G401.6 (cell line): ENCODE measurements at regions not wholly inside any gene's neighbourhood (a gene's known extent, or its start where the extent isn't known, plus 50 kb on each side); places are given as distances from the start of the nearest gene placed in this dataset.
A peak's percentile ranks its signal among the peaks of the same experiment; 100 is the strongest.

Experiments used
- FAIRE-seq: peaks from 2 replicates; lab custom pipeline; 2012; peaks lifted over from hg19 to GRCh38; lab: Jason Lieb, UNC

DNA sequence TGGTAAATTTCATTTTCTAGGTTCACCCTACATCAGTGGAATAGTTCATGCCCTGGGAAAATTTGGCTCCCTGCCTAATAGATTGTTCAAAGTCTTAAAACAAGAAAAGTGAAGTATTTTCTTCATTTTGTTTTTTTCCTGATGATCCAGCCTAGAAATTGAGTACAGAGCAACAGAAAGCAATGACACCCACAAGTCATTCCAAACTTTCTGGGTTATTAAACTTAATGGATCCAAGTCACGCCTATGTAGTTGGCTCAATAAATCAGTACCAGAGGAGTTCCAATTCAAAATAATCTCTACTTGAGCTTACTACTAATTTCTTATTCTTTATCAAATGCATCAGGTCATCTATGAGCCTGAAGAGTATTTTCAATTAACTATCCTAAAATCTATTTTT lies 937.6 kb upstream of the SLIT2 start:
- FAIRE-seq, result no peak

GRCh38 chr4:19309378-19309777 lies 942.3 kb upstream of the SLIT2 start:
- no peak for FAIRE-seq

- FAIRE-seq, result no peak
Measured at GRCh38 chr4:19304028-19304427, 947.7 kb upstream of the SLIT2 start.

GRCh38 chr4:19301527-19301926 lies 950.2 kb upstream of the SLIT2 start:
- no peak for FAIRE-seq

- no peak for FAIRE-seq
Measured at GRCh38 chr4:19300213-19300612, 951.5 kb upstream of the SLIT2 start.

GRCh38 chr4:19298998-19299397 lies 952.7 kb upstream of the SLIT2 start:
- FAIRE-seq, result no peak

DNA sequence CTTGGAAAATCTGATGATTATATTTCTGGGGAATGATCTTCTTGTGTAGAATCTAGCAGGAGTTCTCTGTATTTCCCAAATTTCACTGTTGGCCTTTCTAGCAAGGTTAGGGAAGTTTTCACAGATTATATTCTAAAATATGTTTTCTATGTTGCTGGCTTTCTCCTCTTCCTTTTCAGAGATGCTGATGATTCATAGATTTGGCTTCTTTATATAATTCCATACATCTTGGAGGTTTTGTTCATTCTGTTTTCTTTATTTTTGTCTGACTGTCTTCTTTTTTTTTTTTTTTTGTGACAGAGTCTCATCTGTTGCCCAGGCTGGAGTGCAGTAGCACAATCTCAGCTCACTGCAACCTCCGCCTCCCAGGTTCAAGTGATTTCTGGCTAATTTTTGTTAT lies 957.9 kb upstream of the SLIT2 start:
- no peak for FAIRE-seq

DNA sequence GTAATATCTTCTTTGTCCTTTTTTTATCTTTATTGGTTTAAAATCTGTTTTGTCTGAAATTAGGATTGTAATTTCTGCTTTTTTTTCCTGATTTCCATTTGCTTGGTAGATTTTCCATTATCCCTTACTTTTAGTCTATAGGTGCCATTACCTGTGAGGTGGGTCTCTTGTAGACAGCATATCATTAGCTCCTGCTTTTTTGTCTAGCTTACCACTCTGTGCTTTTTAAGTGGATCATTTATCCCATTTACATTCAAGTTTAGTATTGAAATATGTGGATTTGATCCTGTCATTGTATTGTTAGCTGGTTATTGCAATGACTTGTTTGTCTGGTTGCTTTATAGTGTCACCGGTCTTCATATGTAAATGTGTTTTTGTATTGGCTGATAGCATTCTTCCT lies 958.6 kb upstream of the SLIT2 start:
- no peak for FAIRE-seq

- no peak for FAIRE-seq
Measured at GRCh38 chr4:19286924-19287323, 964.8 kb upstream of the SLIT2 start.

GRCh38 chr4:19285146-19285545 lies 966.6 kb upstream of the SLIT2 start:
- FAIRE-seq, result no peak

GRCh38 chr4:19278665-19279064 lies 973.0 kb upstream of the SLIT2 start:
- no peak for FAIRE-seq

DNA sequence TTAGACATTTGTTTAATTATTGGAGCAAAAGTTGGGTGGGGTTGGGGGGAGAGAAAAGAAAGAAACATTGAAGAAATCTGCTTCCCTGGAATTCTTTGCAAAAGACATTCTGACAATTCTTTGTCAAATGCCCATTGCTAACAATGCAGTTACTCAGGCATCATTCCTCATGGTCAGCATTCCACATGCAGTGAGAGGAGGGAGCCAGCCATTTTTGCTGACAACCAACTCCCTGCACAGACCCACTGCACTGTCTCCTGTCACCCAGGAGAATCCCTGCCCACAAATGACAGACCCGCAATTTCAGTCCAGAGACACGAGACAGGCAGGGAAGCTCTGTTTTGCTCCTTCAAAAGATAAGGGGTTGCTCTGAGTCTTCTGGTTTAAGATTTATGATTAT lies 985.1 kb upstream of the SLIT2 start:
- FAIRE-seq, result no peak

DNA sequence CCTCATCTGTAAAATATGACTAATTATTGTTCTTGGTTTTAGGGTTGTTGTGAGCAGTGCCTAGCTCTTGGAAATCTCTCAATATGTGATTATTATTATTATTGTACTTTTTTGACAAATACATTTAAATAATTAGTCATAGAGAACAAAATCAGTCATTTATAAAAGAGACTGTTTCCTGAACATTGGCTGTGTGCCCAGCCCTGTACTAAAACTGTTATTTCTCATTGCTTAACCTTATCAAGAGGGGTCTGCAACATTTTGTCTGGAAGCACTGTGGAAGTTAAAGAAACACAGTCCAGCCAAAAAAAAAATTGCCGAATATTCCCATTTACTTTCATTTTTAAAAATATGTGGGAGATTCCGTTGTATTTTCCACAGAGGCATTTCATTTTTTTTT lies 989.2 kb upstream of the SLIT2 start:
- no peak for FAIRE-seq

DNA sequence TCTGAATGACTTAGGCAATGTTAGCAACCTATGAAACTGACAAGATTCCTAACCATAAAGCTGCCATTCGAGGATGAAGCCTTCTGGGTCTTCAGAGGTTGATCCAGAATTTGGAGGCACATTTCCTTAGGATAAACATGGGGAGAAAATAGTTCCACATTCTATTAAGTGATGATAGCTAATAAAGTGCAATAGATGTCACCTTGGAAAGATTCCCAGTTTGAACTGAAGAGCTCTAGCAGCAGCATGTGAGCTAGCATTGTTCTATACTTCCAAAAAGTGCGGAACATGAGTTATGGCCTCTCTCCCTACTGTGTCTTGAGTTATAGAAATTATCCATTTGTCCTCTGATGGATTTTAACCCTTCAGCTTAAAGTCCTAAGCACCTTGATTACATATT lies 991.4 kb upstream of the SLIT2 start:
- no peak for FAIRE-seq

- no peak for FAIRE-seq
Measured at GRCh38 chr4:19259920-19260319, 991.8 kb upstream of the SLIT2 start.

DNA sequence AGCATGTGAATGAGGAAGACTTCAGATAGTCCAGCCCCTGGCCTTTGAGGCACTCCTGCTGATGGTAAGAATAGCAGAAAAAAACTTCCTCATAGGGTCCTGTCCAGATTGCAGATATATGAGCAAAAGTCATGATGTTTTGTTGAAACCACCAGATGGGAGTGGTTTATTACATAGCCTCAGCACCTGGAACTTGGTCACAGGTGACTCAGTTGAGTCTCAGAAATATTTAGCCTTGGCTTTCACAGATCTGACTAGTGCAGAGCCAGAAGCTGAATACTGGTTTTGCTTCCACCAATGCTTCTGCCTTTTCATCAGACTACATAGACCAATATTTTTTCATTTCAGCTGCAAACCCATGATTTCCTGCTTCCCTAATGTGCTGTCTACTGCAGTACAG lies 994.9 kb upstream of the SLIT2 start:
- FAIRE-seq, result no peak

DNA sequence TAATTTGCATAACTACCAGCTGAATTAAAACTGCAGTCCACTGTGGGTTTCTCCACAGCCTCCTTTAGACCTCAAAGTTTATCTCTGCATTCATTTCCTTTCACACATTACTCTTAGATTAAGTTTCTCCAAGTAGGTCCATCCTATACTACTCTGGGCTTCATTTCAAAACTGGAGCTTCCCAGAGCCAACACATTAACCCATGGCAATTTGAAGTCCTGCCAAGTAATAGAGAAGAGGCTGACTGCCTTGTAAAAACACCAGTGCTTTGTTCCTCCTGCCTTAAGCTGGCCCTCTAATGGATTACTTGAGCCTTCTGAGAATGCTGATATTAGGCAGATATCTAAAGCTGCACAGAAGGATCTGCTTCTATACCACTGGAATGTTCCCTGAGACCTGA lies 997.2 kb upstream of the SLIT2 start:
- FAIRE-seq, result no peak

GRCh38 chr4:19248023-19248422 lies 1003.7 kb upstream of the SLIT2 start:
- FAIRE-seq, result no peak

GRCh38 chr4:19241895-19242294 lies 1009.8 kb upstream of the SLIT2 start:
- FAIRE-seq, result no peak

- no peak for FAIRE-seq
Measured at GRCh38 chr4:19239565-19239964, 1012.1 kb upstream of the SLIT2 start.

DNA sequence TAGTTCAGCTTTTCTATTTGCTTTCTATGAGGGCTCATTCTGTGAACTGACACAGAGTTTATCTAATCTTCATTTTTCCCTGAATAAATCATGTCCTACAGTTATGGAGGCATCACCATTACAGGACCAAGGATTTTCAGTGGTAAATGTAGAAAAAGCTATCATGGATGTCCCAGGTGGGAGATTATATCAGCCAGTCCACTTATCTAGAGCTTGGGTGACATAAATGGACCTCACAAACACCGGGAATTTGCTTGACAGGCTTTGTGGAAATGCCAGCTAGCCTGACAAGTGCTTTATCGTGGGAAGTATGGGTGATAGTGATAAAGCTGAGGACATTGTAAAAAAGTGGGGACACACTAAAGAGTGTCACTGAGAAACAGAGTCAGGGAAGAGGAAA lies 1015.2 kb upstream of the SLIT2 start:
- no peak for FAIRE-seq

DNA sequence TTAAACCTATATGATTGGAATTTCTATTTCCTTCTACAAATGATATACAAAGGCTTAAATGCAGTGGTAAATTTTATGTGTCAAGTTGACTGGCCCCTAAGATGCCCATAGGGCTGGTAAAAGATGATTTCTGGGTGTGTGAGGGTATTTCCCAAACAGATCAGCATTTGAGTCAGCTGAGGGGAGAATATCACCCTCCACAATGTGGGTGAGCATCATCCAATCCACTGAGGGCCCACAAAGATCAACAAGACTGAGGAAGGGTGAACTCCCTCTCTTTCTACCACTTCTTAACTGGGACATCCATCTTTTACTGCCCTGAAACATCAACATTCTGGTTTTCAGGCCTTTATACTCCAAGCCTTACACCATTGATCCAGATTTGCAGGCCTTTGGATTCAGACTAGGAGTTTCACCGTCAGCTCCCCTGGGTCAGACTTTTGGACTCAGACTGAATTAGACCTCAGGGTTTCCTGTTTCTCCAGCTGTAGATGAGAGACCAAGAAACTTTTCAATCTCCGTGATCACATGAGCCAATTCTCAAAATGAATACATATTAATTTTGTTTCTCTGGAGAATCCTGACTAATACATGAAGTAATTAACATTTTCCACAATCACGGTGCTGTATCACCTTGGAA lies 1020.7 kb upstream of the SLIT2 start:
- no peak for FAIRE-seq

GRCh38 chr4:19227701-19228100 lies 1024.0 kb upstream of the SLIT2 start:
- peak; percentile 13 for FAIRE-seq

DNA sequence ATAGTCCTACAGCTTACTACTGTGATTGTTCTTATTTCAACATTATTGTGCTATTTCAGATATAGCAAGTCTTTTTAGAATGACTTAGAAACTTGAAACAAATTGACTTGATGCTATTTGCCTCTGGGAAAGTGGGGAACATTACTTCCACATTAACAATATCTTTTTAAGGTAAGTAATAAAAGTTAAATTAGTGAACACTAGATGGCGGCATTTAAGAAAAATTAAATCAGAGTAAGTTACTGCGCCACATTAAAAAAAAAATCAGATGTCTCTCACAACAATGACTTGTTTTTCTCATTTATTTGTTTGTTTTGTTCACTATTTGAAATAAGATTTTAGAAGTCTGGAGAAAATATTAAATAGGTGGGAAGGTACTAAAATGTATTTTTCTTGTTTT lies 1026.9 kb upstream of the SLIT2 start:
- peak; percentile 87 for FAIRE-seq

DNA sequence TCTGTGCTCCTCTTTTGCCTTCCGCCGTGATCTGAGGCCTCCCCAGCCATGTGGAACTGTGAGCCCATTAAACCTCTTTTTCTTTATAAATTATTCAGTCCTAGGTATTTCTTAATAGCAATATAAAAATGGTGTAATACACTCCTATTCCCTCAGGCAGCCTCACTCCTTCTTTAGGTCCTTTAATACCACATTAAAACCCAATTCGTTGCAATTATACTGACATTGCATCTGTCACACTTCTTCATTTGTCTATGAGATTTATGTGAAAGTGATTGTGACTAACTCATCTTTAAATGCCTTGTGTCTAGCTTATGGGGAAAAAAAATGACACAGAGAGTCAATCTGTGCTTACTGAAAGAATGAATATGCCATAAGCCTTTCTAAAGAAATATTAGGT lies 1035.2 kb upstream of the SLIT2 start:
- no peak for FAIRE-seq
